Esophagus muscularis mucosa (tissue), 4 donors: ENCODE measurements at regions not wholly inside any gene's neighbourhood (a gene's known extent, or its start where the extent isn't known, plus 50 kb on each side); places are given as distances from the start of the nearest gene placed in this dataset.
"Not testable (repeated sequence)": the region's sequence is repeated elsewhere in the genome, so short reads cannot be mapped to it uniquely, and the experiment has no call there.

Experiments
- DNase-seq: peaks from one replicate; pipeline ENCODE4 v3.0.0-alpha.2; 2017; ENCODE audit errors: extremely low spot score
- H3K27ac ChIP-seq, 4 donors: fragments of 200-600 bp; sonication (generic); replicated peaks in 1 of 4; 1 replicate in 3 of 4; 2 replicates in 1 of 4; pipeline ENCODE4 v1.5.1; 2016 to 2019; ENCODE audit warnings: mild to moderate bottlenecking in 1 of 4
- H3K27me3 ChIP-seq, 4 donors: fragments of 200-600 bp; sonication (generic); one replicate each; pipeline versions ENCODE4 v1.5.1 to v1.6.0; 2016 to 2019
- H3K36me3 ChIP-seq, 4 donors: fragments of 200-600 bp; sonication (generic); one replicate each; pipeline ENCODE4 v1.5.1; 2016 to 2019
- H3K4me1 ChIP-seq, 4 donors: fragments of 200-600 bp; sonication (generic); one replicate each; pipeline ENCODE4 v1.5.1; 2016 to 2019
- H3K4me3 ChIP-seq, 4 donors: fragments of 200-600 bp; sonication (generic); 1 replicate in 2 of 4; 2 replicates in 2 of 4; pipeline ENCODE4 v1.5.1; 2016 to 2019; ENCODE audit warnings: mild to moderate bottlenecking in 4 of 4, moderate library complexity in 1 of 4
- H3K9me3 ChIP-seq, 4 donors: fragments of 200-600 bp; sonication (generic); 1 replicate in 3 of 4; 2 replicates in 1 of 4; pipeline ENCODE4 v1.5.1; 2016 to 2019
- EP300 ChIP-seq: sonication (generic); formaldehyde crosslinking; IDR thresholded peaks from one replicate; pipeline ENCODE4 v1.6.1; 2017; ENCODE audit warnings: antibody characterized with exemption
- POLR2A ChIP-seq: fragments of 450-650 bp; IDR thresholded peaks from one replicate; pipeline ENCODE4 v1.6.1; 2017; ENCODE audit warnings: antibody characterized with exemption, moderate library complexity, mild to moderate bottlenecking, low read depth
- POLR2AphosphoS5 ChIP-seq, 2 donors: sonication (generic); formaldehyde crosslinking; IDR thresholded peaks; one replicate each; pipeline ENCODE4 v1.6.1; 2017; ENCODE audit warnings: antibody characterized with exemption in 2 of 2
- WGBS: methylation state at CpG from one replicate; pipeline ENCODE4 v1.1.5; 2018; 5-methylcytosine and 5-hydroxymethylcytosine counted together
- intact Hi-C: fragments of 100-400 bp; cut with DNase I; formaldehyde crosslinking; loops from one replicate; pipeline ENCODE4 v1.15.1; 2023
- TF ChIP-seq, protein P1 (sequence below), 3 experiments: fragments of 200-600 bp in 2 of 3; fragments of 450-650 bp in 1 of 3; sonication (generic) in 2 of 3; IDR thresholded peaks; one replicate each; pipeline ENCODE4 v1.5.1; 2017 to 2019; ENCODE audit warnings: antibody characterized with exemption in 3 of 3, mild to moderate bottlenecking in 2 of 3, moderate library complexity in 1 of 3

DNA sequence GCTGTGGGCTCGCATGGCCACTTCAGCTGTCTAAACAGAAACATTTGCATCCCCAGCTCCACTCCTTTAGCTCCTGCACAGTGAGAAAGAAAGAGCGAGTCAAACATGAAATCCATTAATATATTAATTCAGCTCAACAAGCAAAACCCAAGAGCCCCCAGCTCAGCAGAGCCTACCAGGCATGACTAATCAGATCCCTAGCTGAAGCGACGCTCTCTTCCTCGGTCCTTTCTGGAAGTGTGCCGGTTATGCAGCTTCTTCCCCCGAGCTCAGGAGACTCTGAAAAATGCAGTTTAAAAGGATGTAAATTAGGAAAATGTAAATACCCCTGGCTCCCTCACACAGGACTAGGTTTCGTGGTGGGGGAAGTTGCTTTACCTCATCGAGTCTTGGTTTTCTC is 221.5 kb downstream of the ANKRD30B start:
- H3K36me3 ChIP-seq = no peaks in the 10 kb centered on the region
- H3K4me1 ChIP-seq = no peaks in the 10 kb centered on the region
- H3K9me3 ChIP-seq = no peaks in the 10 kb centered on the region
- WGBS = 66% methylated on average over 9 of the region's 9 CpGs
- H3K4me3 ChIP-seq = no peak overlapping the region
- intact Hi-C loops = no loop called here
- no peak for DNase-seq
- TF ChIP-seq EP300 (no peak), POLR2A (no peak), POLR2AphosphoS5 (IDR thresholded peaks at IDR 0.05) (no peak)
- TF ChIP-seq, protein P1, sequence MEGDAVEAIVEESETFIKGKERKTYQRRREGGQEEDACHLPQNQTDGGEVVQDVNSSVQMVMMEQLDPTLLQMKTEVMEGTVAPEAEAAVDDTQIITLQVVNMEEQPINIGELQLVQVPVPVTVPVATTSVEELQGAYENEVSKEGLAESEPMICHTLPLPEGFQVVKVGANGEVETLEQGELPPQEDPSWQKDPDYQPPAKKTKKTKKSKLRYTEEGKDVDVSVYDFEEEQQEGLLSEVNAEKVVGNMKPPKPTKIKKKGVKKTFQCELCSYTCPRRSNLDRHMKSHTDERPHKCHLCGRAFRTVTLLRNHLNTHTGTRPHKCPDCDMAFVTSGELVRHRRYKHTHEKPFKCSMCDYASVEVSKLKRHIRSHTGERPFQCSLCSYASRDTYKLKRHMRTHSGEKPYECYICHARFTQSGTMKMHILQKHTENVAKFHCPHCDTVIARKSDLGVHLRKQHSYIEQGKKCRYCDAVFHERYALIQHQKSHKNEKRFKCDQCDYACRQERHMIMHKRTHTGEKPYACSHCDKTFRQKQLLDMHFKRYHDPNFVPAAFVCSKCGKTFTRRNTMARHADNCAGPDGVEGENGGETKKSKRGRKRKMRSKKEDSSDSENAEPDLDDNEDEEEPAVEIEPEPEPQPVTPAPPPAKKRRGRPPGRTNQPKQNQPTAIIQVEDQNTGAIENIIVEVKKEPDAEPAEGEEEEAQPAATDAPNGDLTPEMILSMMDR (IDR thresholded peaks at IDR 0.05) = no peak
- no peak overlapping the region for H3K27ac ChIP-seq
- H3K27me3 ChIP-seq = no peaks in the 10 kb centered on the region

DNA sequence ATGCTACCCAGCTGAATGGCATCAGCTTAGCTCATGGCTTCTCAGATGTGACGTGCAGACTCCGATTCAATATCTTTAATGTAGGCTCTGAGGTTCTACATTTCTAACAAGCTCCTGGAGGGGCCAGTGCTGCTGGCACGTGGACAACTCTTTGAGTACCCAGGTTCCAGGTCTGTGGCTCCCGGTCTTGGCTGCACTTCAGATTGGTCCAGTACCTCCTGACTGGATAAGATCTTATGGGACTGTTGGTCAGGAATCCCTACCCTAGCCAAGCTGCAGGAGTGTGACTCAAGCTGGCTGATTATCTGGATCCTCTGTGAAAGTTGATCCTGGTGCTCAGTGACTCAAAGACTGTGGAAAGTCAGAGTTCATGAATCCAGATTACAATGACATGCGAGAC is 222.1 kb downstream of the ANKRD30B start:
- DNase-seq = peak; percentile 81
- WGBS = 84% methylated on average over 5 of the region's 5 CpGs
- Histone ChIP-seq H3K27me3 (peaks cover 0 to 3% (median 0%) of the 10 kb centered on the region in 4 donors), H3K4me3 (no peak overlapping the region), H3K4me1 (no peaks in the 10 kb centered on the region), H3K27ac (no peak overlapping the region), H3K36me3 (no peaks in the 10 kb centered on the region), H3K9me3 (no peaks in the 10 kb centered on the region)
- no peak for TF ChIP-seq POLR2AphosphoS5 (IDR thresholded peaks at IDR 0.05)
- intact Hi-C loops = no loop called here

DNA sequence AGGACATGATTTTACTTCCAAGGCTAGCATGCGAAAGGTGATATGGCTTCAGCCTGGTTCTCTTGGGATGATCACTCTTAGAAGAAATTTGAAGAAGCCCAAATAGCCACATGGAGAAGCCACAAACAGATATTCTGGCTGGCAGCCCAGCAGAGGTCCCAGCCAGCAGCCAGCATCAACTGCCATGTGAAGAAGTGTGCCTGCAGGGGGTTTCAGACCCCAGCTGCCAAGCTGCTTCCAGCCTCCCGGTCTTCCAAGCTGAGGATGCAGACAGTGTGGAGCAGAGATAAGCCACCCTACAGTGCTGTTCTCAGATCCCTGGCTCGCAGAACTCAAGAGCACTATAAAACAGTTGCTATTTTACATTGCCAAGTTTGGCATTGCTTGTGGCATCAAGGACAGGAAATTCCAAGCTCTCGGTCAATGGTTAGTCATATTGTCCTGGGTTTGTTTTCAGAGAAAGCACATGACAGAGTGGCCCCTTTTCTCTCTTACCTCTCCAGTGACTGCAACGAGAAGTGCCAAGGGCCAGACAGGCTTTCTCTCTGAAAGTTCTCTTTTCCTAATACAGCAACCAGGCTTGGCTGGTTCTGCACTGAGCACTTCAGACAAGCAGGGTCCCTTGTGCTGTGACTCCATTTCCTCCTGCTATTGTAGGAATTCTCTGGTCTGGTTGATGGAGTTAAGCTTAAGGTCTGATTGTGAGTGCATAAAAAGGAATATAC is 223.7 kb downstream of the ANKRD30B start:
- no peaks in the 10 kb centered on the region for H3K4me1 ChIP-seq
- H3K9me3 ChIP-seq = no peaks in the 10 kb centered on the region
- H3K27ac ChIP-seq = no peak overlapping the region
- peak; percentile 90 for DNase-seq
- H3K36me3 ChIP-seq = no peaks in the 10 kb centered on the region
- TF ChIP-seq, protein P1 (IDR thresholded peaks at IDR 0.05) = no peak
- TF ChIP-seq EP300 = no peak
- TF ChIP-seq POLR2AphosphoS5 (IDR thresholded peaks at IDR 0.05) = no peak
- TF ChIP-seq POLR2A = no peak
- peaks cover 0 to 5% (median 0%) of the 10 kb centered on the region in 4 donors for H3K27me3 ChIP-seq
- 86% methylated on average over 5 of the region's 5 CpGs for WGBS
- intact Hi-C loops = no loop called here
- H3K4me3 ChIP-seq = no peak overlapping the region

DNA sequence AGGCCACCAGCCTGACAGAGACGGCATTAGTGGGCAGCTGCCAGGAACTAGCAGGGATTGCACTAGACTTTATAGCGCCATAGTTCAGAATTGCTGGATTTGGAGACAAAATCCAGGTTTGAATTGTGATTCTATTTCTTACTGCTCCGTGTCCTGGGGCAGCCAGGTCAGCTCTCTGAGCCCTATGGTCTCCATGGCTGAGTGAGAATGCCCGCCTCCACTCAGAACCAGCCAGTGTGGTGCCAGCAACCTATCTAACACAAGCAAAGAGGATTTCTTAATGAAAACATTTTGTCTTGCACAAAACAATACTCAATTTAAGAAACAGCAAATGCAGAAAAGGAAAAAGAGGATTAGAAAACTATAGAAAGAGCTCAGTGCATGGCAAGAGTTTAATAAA is 225.4 kb downstream of the ANKRD30B start:
- DNase-seq = peak; percentile 68
- H3K36me3 ChIP-seq, H3K27me3 ChIP-seq, intact Hi-C loops, H3K4me3 ChIP-seq, H3K9me3 ChIP-seq, H3K27ac ChIP-seq, H3K4me1 ChIP-seq: not testable (repeated sequence)
- 75% methylated on average over 4 of the region's 4 CpGs for WGBS

DNA sequence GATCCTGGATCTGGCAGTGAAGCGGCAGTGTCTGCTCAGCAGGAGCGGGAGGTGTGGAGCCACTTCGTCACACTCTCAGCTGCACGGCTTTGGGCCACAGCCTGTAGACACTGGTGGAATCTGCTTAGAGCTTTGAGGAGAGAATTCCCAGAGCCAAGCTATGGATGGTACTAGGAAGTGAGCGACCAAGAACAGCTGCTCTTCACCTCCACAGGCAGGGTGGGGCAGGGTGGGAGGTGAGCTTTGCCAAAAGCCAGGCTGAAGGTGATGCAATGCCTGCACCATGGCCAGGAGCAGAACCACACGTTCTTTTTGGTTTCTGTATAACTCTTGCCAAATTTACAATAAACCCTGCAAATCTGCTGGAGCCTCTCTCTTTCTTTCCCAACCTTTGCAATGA is 226.1 kb downstream of the ANKRD30B start:
- Histone ChIP-seq H3K36me3 (no peaks in the 10 kb centered on the region), H3K27ac (no peak overlapping the region), H3K4me1 (no peaks in the 10 kb centered on the region), H3K9me3 (no peaks in the 10 kb centered on the region), H3K4me3 (no peak overlapping the region), H3K27me3 (peaks cover 0 to 5% (median 0%) of the 10 kb centered on the region in 4 donors)
- 66% methylated on average over 6 of the region's 6 CpGs for WGBS
- intact Hi-C loops = no loop called here
- TF ChIP-seq EP300 (no peak), POLR2AphosphoS5 (IDR thresholded peaks at IDR 0.05) (no peak), POLR2A (no peak)
- TF ChIP-seq, protein P1 (IDR thresholded peaks at IDR 0.05) = no peak
- no peak for DNase-seq

DNA sequence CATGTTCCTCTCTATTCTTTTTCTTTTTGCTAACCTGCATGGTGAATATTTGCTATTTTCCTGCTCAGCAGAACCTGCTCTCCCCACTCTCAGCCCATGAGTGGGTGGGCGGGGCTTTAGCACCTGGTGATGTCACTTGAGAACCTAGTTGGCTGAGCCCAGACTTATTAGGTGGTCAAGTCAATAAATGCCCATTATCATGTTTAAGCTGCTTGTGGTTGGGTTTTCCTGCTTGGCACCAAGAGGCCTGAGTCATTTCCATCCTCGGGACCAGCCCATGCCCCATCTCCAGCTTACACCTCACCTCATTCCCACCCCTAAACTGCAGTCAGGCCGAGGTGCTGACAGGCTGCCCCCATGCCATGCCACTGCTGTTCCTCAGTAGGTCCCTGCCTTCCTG is 226.6 kb downstream of the ANKRD30B start:
- Histone ChIP-seq H3K4me1 (no peaks in the 10 kb centered on the region), H3K27ac (no peak overlapping the region), H3K36me3 (no peaks in the 10 kb centered on the region), H3K27me3 (peaks cover 0 to 5% (median 0%) of the 10 kb centered on the region in 4 donors), H3K9me3 (no peaks in the 10 kb centered on the region), H3K4me3 (no peak overlapping the region)
- 46% methylated on average over 3 of the region's 3 CpGs for WGBS
- TF ChIP-seq, protein P1 (IDR thresholded peaks at IDR 0.05) = no peak
- TF ChIP-seq POLR2AphosphoS5 (IDR thresholded peaks at IDR 0.05) (no peak), EP300 (no peak), POLR2A (no peak)
- intact Hi-C loops = no loop called here
- peak; percentile 39 for DNase-seq
